ENCODE measurements at regions not wholly inside any gene's neighbourhood (a gene's known extent, or its start where the extent isn't known, plus 50 kb on each side); places are given as distances from the start of the nearest gene placed in this dataset.

DNA sequence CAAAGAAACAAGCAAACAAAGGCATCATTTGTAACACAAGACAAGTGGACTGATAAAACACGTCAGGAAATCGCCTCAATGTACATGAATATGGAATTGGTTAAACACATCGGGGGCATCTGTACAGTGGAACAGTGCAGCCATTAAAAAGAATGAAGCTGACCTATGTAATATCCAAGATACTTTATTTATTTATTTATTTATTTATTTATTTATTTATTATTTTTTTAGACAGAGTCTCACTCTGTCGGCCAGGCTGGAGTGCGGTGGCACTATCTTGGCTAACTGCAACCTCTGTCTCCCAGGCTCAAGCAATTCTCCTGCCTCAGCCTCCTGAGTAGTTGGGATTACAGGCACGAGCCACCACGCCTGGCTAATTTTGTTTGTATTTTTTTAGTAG, 75.4 kb upstream of the SLC45A1 start:
- peaks cover 0 to 10% (median 0%) of the 10 kb centered on the region in 3 donors for H3K4me1 ChIP-seq
- FAIRE-seq: no peak
- H3K27ac ChIP-seq: no peak overlapping the region
- no peaks in the 10 kb centered on the region for H3K36me3 ChIP-seq
- no peak for TF ChIP-seq CTCF (IDR thresholded peaks at IDR 0.05)
- H3K4me3 ChIP-seq: no peak overlapping the region
- 77 to 78% methylated on average over 7 of the region's 7 CpGs for WGBS, 2 donors
- ATAC-seq: no peak
- intact Hi-C loops (cut with DNase I): no loop called here
- no peaks in the 10 kb centered on the region for H3K9me3 ChIP-seq
- H3K27me3 ChIP-seq: no peaks in the 10 kb centered on the region
- no peak for DNase-seq

DNA sequence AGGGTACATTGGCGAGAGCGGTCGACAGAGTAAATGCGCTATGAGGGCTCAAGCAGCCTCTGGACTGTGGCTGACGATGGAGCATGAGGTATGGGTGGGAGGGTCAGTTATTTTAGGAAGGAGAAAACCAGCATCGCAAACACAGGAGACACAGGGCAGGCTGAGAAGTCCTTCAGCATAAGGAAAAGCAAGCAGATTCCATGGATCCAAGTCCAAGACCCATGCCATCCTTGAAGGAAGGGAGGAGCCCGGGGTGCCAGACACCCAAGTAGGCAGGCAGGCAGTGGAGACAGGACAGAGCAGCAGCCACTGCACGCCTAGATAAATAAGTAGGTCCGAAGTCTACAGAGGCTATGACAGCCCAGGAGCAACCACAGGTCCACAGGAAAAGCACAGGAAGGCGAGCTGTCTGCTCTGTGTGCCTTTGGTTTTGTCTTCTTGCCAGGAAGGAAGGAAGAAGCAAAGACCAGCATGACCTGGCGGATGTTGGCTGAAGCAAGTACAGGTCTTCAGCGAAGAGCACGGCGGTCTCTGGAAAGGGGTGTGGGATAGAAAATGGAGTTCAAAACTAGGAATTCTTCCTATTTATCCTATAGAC, 76.4 kb upstream of the SLC45A1 start:
- H3K27me3 ChIP-seq: no peaks in the 10 kb centered on the region
- H3K9me3 ChIP-seq: no peaks in the 10 kb centered on the region
- no peaks in the 10 kb centered on the region for H3K36me3 ChIP-seq
- H3K27ac ChIP-seq: no peak overlapping the region
- TF ChIP-seq CTCF (IDR thresholded peaks at IDR 0.05): no peak
- peak in 1 of 4 donors; percentile 8 for ATAC-seq
- DNase-seq: no peak
- H3K4me3 ChIP-seq: no peak overlapping the region
- H3K4me1 ChIP-seq: peaks cover 0 to 10% (median 0%) of the 10 kb centered on the region in 3 donors
- intact Hi-C loops (cut with DNase I): no loop called here
- no peak for FAIRE-seq
- WGBS, 2 donors: 85 to 88% methylated on average over 14 of the region's 14 CpGs

DNA sequence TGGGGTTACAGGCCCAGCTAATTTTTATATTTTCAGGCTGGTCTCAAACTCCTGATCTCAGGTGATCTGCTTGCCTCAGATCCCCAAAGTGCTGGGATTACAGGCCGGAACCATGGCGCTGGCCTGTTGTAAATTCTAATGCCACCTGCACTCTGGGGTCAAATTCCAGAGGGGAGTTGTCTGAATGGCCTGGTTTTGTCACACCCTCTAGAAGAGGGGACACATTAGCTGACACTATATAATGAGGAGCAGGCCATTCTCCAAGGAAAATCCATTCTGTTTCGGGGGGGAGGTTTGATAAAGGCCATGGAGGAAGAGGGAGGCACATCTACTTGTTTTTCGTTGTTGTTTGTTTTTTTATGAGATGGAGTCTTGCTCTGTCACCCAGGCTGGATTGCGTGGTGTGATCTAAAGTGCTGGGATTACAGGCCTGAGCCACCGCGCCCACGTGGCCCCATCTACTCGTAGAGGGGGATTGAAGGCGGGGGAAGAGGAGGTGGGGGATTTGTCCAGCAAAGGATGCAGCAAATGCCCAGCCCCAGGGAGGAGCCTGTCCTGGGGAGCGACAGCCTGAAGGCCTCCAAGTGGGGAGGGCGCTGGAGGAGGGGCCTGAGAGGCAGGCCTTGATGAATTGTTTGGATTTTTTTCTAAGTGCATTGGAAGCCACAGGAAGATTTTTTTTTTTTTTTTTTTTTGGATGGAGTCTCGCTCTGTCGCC, 78.4 kb upstream of the SLC45A1 start:
- no peaks in the 10 kb centered on the region for H3K36me3 ChIP-seq
- 87 to 89% methylated on average over 12 to 14 of the region's 14 CpGs for WGBS, 2 donors
- ATAC-seq: peak in 2 of 4 donors; percentile 51 to 53
- no peaks in the 10 kb centered on the region for H3K27me3 ChIP-seq
- intact Hi-C loops (cut with DNase I): loop anchor here in 1 of 3 donors (5.0 kb wide), 1 partner anchor 207 kb away; no protein-coding TSS in a partner anchor
- H3K4me1 ChIP-seq: peaks cover 0 to 10% (median 0%) of the 10 kb centered on the region in 3 donors
- no peak overlapping the region for H3K4me3 ChIP-seq
- no peak for TF ChIP-seq CTCF (IDR thresholded peaks at IDR 0.05)
- peak overlapping the region in 2 of 4 donors; percentile 27 to 33 for H3K27ac ChIP-seq
- FAIRE-seq: no peak
- DNase-seq: peak in 2 of 6 donors; percentile 37 to 40
- no peaks in the 10 kb centered on the region for H3K9me3 ChIP-seq

DNA sequence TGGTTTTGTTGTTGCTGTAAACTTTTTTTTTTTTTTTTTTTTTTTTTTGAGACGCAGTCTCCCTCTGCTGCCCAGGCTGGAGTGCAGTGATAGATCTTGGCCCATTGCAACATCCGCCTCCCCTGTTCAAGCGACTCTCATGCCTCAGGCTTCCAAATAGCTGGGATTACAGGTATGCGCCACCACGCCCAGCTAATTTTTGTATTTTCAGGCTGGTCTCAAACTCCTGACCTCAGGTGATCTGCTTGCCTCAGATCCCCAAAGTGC, 78.9 kb upstream of the SLC45A1 start:
- Histone ChIP-seq H3K4me1 (peaks cover 0 to 10% (median 0%) of the 10 kb centered on the region in 3 donors), H3K9me3 (no peaks in the 10 kb centered on the region), H3K27me3 (no peaks in the 10 kb centered on the region), H3K36me3 (no peaks in the 10 kb centered on the region), H3K27ac (peak overlapping the region in 2 of 4 donors; percentile 27 to 33), H3K4me3 (no peak overlapping the region)
- intact Hi-C loops (cut with DNase I): loop anchor here in 1 of 3 donors (5.0 kb wide), 1 partner anchor 207 kb away; no protein-coding TSS in a partner anchor
- FAIRE-seq (no peak), DNase-seq (peak in 4 of 6 donors; percentile 37 to 43 (median 41)), ATAC-seq (peak; percentile 67 to 87 (median 86))
- 61 to 62% methylated on average over 4 to 5 of the region's 5 CpGs for WGBS, 2 donors
- TF ChIP-seq CTCF (IDR thresholded peaks at IDR 0.05): peak in 1 of 4 donors; percentile 9

Measured in pancreas (tissue), 10 donors.